HG03103 (cell line): ENCODE measurements at regions not wholly inside any gene's neighbourhood (a gene's known extent, or its start where the extent isn't known, plus 50 kb on each side); places are given as distances from the start of the nearest gene placed in this dataset.

Experiments
- ATAC-seq: cut with Tn5 transposase; IDR thresholded peaks from one replicate; pipeline ENCODE4 v1.9.1; 2021; ENCODE audit warnings: low read depth; ENCODE audit not compliant: unreplicated experiment

- peak; percentile 83 for ATAC-seq
These were observed 423.0 kb upstream of the BRINP1 start for GRCh38 chr9:119792242-119792641.

DNA sequence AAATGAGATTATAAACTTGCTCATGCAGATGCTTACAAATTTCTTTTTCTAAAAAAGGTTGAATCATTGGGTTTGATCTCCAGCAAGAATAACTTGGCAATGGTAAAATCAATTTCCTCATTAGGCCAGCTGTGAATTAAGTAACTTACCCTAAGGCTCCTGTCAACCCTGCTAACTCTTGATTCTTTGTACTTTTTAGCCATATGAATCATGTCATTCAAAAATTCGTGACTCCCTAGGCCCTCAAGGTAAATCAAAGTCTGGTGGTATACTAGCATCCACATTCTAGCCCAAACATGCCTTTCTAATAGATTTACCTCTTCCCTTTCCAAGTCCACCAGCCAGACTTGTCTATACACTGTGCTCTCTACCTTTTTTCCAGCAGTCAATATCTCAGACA is 420.8 kb upstream of the BRINP1 start:
- no peak for ATAC-seq

DNA sequence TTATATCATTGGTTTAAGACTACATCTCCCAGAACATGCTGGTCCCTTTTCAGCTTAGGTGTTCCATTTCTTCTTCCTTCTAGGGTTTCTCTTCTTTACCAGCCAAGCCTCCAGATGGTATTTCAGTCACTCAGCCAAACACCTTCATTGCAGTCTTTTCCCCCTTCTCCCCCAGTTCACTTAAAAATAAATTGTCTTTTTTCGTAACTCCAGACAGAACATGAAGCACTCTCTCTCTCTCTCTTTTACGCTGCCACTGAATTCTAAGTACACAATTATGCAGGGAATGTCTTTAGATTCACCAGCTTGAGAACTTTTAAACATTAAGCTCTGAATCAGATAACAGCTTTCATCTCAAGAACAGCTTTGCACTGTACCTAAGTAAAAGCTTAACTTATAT is 419.7 kb upstream of the BRINP1 start:
- ATAC-seq: no peak

DNA sequence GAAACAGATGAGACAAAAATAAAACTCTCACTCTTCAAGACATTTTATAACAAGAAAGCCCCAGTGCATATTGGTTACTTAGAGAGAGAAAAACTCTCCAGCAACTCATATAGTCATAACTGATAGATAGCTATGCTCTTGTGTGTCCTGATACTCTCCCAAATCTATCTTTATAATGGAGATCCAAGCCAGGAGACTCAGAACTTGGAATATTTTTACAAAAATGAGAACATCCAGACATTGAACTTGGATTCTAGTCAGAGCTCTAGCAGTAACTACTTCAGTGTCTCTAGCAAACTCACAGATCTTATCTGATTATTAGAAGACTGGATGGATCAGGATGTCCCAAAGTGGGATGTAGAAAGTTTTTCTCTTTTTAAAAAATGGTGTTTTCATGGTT is 412.7 kb upstream of the BRINP1 start:
- no peak for ATAC-seq

DNA sequence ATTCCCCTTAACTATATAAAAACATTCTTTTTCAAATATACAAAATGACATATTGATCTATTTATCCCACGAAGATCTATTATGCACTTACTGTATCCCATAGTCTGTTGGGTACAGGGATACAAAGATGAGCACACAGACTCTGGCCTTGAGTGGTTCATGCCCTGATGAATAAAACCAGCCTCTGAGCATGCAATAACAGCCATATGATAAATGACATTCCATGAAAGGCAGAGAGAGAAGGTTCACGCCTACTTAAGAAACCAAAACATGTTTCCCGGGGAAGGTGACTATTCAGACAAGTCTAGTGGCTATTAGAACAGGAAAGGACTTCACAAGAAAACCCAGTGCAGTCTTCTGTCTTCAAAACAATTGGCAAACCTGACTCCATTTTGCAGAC is 406.2 kb upstream of the BRINP1 start:
- no peak for ATAC-seq

GRCh38 chr9:119773823-119774222 is 404.6 kb upstream of the BRINP1 start:
- no peak for ATAC-seq

DNA sequence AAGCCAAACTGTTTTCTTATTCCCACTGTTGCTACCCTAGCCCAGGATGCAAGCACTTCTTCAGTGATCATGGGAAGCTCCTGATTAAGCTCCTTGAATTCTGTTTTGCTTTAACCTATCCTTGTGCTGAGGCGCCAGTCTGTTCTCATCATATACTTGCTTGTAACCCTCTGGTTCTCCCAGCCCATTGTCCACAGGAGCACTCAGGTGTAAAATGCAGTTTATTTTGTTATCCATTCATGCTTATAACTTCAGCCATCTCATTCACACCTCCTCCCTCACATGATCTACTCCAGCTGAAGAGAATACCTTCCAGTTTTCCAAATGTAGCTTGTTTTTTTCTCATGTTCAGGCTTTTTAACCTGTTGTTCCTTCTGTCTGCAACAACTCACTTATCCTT is 402.1 kb upstream of the BRINP1 start:
- no peak for ATAC-seq

GRCh38 chr9:119768266-119768665 is 399.0 kb upstream of the BRINP1 start:
- ATAC-seq: no peak

DNA sequence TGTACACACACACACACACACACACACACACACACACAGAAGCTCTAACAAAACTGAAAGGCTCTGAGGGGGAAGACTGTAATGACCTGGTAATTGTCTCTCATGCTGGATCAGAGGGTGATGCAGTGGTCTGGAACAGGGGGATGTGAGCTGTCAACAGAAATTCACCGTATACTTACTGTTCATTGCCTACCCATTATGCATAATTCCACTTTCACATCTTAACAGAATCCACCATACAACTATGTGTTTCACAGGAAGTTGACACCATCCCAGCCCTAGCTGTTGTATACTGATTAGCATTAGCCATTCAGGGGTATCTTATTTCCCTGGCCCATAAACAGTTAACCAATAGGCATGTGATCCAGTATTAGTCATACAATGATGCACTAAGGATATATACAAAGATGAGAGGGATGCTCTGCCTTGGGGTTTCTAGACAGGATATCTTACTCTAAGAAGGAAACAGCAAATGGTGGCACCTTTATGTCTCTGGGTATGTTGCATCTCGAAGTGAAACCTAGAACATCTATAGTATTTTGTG is 396.5 kb upstream of the BRINP1 start:
- ATAC-seq: no peak

- no peak for ATAC-seq
These were observed 394.0 kb upstream of the BRINP1 start for GRCh38 chr9:119763260-119763659.

DNA sequence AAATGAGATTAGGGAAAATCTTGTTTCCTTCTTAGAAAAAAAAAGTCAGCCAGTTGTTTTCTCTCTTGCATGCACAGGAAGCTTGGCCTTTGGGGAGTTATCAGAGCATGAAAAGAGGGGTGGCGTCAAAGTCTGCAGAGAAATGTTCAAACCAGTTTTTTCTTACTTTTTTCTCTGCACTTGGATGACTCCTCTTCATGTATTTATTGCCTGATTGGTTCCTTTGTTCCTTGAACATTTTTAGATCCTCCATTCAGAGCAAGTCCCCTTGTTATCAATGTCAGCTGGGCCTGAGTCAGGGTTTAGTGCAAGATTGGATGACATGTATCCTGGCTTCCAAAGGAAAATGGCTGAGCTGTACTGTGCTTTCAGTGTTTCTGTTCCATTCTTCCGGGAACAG is 392.6 kb upstream of the BRINP1 start:
- no peak for ATAC-seq

DNA sequence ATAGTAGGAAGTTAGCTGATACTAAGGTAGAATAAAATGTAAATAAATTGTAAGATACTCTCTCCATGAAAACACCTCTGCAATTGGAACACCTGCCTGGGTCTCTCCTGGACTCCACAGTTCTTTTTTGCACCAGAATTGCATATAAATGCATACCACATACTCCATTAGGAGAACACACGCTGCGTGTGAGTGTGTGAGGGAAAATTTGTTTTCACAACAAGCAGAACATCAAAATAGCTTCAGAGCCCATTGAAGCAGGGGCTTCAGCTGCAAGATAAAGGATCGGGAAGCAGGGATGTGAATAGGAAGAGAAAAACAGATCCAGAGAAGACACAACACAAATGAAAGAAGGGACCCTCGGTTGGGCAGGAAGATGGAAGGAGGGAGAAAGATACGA is 389.8 kb upstream of the BRINP1 start:
- no peak for ATAC-seq

- ATAC-seq: no peak
These were observed 389.0 kb upstream of the BRINP1 start for GRCh38 chr9:119758241-119758640.

- no peak for ATAC-seq
These were observed 370.2 kb upstream of the BRINP1 start for GRCh38 chr9:119739476-119739875.

DNA sequence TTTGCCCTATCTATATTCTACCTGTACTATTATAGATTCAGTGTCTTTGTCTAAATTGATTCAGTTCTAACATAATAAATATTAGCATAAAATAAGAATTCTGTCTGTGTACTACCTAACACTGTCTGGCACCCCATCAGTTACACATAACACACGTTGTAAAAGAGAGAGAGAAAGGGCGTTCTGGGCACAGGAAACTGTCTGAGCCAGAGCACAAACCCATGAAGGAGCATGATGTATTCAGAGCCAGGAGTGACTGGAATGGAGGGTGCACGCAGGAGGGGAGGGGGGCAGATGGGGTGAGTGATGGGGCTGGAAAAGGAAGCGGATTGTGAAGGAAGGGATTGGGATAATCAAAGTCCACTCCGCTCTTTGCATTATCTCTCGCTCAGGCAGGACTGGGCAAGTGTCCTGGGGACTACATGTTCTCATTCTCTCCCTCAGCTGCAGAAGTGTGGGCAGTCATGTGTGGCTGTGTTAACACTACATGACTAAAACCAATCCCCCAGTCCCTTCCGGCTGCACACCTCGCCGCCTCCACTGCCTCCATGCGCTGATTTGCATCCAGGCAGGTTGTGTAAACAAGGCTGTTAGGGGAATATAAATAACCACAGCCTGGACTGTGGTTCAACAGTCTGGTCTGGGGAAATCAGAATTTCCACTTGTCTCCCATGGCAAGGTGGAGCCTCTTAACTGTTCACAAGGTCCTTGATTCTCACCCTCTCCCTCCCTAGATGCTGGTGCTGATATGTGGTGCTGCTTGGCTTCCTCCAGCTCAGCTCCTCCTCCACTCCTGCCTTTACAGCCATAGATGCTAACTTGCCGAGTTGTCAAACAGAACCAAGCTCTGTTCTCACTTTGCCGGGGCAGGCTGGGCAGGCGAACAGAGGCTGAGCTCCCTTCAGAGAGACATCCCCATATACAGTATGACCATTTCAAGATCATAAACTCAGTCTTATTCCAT is 367.5 kb upstream of the BRINP1 start:
- ATAC-seq: peak; percentile 99

DNA sequence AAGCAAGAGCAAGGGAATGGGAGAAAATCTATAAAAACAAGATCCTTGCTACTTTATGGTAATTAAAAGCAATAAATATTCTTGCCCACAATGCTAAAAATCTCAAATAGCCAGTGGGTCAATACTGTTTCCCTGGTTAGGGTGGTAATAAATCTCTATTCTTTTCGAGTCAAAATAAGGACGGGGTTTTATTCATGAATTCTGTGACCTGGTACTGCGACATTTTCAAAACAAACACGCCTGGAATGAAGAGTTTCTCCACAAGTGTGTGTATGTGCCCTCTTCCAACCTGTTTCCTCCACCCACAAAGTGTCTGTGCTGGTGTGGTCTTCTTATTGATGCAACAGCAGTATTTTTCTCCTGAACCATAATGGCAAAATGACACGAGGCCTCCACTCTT is 358.8 kb upstream of the BRINP1 start:
- ATAC-seq: no peak

DNA sequence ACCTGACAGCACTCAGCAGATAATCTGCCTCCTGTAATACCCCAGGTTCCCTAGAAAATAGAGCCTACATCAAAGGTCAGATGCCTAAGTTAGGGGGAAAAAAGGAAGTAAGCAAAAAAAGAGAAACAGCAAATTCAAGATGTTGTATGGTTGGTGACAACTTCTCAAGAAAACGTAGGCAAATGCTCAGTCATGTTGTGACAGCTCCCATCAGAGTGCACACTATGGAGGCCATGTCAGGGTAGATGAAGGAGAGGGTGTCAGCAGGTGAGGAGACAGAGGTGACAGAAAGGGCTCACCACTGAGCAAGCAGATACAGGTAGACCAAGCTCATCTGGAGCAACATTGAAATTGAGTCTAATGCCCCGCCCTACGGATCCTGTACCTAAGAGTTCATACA is 356.8 kb upstream of the BRINP1 start:
- no peak for ATAC-seq

DNA sequence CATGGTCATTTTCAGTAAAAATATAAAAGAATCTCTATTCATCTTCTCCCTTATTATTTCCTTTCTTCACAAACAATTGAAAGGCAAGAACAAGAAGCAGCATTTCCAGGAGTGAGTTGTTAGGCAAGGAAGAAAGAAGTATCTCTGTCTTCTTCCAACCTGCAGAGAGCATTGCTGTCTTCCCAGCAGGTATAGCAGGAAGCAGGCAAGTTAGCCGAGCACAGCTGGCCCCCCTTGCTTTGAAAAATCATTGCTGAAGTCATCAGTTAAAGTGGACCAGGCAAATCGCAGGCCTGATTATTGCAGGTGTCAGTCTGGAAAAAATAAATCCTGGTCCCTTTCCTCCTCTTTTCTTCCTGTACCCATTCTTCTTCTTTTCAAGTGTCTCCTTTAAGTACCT is 353.1 kb upstream of the BRINP1 start:
- ATAC-seq: no peak

GRCh38 chr9:119712325-119712724 is 343.1 kb upstream of the BRINP1 start:
- ATAC-seq: no peak

DNA sequence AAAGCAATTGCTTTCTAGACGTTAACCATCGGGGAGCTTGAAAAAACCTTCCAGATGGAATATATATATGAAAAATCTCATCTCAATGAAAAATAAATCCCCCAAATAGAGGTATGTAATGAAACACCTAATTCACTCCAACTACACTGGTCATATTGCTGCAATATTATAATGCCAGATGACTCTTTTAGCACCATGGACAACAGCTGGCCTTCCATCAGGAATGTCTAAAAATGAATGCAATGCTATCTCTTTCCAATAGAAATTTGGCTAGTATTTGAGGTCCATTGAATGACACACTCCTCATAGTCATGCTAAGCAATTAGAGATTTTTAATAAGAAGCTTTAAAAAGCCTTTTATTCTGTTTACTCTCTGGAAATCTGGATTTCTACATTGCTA is 340.2 kb upstream of the BRINP1 start:
- ATAC-seq: no peak

DNA sequence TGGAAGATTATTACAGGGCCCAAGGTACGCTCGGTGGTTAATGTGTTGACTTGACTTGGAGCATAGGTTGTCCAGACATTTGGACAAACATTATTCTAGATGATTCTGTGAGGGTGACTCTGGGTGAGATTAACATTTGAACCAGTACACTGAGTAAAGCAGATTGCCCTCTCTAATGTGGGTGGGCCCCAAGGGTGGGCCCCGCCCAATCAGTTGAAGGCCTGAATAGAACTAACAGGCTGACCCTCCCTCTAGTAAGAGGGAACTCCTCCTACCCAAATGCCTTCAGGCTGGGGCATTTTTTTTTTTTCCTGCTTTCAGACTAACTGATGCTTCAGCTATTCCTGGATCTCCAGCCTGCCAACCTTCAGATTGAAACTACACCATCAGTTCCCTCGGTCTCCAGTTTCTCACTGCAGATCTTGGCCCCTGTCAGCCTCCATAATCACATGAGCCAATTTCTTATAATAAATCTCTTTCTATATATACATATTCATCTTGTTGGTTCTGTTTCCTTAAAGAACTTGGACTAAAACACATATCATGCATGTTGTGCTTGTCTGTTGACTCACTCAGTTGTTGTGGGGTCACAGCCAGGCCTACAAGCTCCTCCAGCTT is 338.1 kb upstream of the BRINP1 start:
- no peak for ATAC-seq

GRCh38 chr9:119701651-119702050 is 332.4 kb upstream of the BRINP1 start:
- no peak for ATAC-seq
